HL-60 (cell line): ENCODE measurements at regions not wholly inside any gene's neighbourhood (a gene's known extent, or its start where the extent isn't known, plus 50 kb on each side); places are given as distances from the start of the nearest gene placed in this dataset.

Source experiments
- GABPA ChIP-seq: IDR thresholded peaks from 2 replicates; pipeline ENCODE4 v1.6.1; 2012; ENCODE audit warnings: low read depth
- TF ChIP-seq, protein P1 (sequence below): IDR thresholded peaks from one replicate; pipeline ENCODE4 v1.5.1; 2011; ENCODE audit warnings: low read length, control low read depth, inconsistent platforms; ENCODE audit not compliant: insufficient read depth

DNA sequence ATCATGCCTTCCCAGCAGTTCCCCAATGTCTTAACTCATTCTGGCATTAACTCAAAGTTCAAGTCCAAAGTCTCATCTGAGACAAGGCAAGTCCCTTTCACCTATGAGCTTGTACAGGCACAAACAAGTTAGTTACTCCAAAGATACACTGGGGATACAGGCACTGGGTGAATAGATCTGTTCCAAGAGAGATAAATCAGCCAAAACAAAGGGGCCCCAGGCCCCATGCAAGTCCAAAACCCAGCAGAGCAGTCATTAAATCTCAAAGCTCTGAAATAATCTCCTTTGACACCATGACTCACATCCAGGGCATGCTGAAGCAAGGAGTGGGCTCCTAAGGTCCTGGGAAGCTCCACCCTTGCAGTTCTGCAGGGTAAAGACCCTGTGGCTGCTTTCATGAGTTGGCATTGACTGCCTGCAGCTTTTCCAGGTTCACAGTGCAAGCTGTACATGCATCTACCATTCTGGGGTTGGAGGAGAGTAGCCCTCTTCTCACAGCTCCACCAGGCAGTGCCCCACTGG, 332.2 kb upstream of the KIF2B start:
- TF ChIP-seq, protein P1, sequence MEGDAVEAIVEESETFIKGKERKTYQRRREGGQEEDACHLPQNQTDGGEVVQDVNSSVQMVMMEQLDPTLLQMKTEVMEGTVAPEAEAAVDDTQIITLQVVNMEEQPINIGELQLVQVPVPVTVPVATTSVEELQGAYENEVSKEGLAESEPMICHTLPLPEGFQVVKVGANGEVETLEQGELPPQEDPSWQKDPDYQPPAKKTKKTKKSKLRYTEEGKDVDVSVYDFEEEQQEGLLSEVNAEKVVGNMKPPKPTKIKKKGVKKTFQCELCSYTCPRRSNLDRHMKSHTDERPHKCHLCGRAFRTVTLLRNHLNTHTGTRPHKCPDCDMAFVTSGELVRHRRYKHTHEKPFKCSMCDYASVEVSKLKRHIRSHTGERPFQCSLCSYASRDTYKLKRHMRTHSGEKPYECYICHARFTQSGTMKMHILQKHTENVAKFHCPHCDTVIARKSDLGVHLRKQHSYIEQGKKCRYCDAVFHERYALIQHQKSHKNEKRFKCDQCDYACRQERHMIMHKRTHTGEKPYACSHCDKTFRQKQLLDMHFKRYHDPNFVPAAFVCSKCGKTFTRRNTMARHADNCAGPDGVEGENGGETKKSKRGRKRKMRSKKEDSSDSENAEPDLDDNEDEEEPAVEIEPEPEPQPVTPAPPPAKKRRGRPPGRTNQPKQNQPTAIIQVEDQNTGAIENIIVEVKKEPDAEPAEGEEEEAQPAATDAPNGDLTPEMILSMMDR, result no peak
- TF ChIP-seq GABPA, result no peak
